GM21390 (cell line): ENCODE measurements at regions not wholly inside any gene's neighbourhood (a gene's known extent, or its start where the extent isn't known, plus 50 kb on each side); places are given as distances from the start of the nearest gene placed in this dataset.

ENCODE experiments used
- ATAC-seq: cut with Tn5 transposase; IDR thresholded peaks from one replicate; pipeline ENCODE4 v1.9.1; 2021; ENCODE audit not compliant: unreplicated experiment

DNA sequence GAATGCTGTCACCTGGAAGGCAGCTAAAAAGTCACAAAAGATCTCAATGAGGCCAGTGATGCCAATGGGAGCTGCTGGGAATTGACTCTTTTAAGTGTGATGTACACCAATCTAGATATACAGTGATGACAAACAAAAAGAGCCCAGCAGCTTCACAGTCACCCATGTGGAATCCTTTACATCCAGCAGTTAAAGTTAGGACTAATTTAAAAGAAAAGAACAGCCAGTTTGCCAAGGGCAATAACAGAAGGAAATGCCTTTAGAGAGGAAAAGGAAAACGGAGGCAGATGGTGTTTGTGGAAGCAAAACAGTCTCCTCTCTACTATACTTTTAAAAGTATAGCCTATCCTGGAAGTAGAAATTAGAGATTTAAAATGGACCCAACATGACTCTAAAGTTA is 873.5 kb downstream of the EPHA7 start:
- ATAC-seq = no peak

DNA sequence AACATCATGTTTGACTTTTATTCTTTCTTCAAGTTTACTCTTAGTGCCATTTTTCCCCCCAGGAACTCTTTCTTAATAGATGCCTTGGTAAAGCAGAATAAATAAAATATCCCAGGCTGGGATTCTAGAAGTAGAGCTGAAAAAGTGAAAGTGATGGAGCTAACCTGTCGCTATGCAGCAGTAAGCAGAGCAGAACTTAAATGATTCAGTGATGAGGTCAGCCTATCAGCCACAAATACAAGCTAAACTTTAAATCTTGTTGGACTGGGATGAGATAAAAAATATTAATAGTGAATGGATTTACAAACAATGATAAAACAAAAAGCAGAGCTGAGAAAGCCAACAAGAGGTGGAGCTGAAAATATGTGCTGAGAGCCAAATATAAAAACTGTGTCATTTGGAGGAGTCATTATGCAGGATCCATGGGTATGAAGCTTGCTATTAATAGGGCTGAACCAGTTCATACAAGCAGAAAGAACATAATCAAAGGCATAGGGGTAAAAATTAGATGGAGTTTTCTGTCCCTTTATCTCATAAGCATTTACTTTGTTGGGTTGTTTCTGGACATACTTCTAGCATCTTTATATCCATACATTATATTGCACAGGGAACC is 877.8 kb downstream of the EPHA7 start:
- ATAC-seq = no peak

DNA sequence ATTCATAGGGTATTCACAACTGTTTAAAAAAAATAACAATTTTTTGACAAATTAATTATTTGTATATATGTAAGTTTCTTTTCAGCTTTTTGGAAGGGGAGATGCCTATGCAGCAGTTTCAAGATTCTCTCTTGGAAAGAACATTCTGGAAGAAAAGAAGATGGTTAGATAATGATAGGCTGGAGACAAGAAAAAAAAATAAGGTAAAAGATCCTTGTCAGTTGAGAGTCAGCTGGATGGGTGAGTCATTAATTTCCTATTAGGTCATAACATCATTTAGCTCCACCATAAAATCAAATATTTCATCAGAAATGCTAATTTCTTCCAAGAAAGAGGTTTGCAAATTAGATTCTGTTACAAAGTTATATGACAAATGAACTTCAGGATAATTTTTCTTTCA is 880.4 kb downstream of the EPHA7 start:
- ATAC-seq = no peak

DNA sequence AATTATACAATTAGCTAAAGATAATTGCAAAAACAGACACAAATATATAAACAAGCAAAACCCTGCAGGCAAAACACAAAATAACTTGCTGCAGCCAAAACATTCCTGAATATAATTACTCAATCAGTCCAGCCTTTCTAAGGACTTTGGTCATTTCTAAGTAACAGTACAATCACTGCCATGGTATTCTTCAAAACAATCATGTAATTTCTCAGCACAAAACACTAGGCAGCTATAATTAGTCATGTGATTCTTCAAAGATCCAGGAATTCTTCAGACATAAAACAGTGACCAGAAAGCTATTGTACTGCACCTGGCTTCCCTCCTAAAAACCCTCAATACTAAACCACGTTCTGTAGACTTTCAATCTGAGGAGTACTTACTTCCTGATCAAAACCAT is 881.1 kb downstream of the EPHA7 start:
- ATAC-seq = no peak

DNA sequence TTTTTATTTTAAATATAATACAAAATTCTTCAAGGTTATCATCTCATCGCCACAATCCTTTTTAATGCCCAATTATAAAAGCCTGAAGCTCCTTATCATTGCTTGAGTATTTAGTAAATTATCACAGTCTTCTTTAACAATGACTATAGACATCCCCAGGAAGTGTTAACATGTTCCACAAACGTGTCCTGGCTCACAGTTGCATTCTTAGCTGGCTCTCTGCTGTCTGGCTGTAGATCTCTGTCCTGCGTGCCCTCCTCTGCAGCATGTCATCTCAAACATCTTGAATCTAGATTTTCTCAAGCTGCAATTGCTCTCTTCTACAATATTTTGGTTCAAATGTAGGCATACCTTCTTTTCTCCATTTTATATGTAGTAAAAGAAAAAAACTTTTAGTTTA is 885.2 kb downstream of the EPHA7 start:
- no peak for ATAC-seq

DNA sequence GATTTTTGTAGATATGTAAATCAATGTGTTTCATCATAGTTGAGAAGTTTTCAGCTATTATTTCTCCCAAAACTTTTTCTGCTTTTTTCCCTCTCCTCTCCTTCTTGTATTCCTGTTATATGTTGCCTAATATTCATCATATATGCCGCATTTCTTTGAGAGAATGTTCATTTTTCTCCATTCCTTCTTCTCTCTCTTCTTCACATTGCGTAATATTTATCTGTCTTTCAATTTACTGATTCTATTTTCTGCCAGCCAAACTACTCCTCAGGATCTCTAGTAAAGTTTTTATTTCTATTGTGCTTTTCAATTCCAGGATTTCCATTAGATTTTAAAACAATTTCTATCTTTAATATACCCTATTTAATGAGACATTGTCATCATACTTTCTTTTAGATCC is 896.8 kb downstream of the EPHA7 start:
- no peak for ATAC-seq

DNA sequence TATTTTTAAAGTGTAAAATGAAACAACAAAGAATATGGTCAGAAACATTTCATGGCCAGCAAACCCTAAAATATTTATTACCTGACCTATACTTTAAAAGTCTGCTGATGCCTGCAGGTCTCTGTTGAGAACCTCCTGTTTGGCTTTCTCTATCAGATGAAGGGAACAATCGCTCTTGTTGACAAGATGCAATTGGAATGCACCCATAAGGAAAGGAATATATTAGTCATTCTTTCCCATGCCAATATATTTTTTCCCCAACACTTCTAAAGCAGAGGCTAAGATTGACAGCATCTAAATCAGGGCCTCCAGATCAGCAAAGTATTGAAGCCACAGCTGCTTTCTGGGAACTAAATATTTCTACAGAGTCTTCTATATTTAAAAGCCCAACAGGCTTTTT is 897.8 kb downstream of the EPHA7 start:
- no peak for ATAC-seq

DNA sequence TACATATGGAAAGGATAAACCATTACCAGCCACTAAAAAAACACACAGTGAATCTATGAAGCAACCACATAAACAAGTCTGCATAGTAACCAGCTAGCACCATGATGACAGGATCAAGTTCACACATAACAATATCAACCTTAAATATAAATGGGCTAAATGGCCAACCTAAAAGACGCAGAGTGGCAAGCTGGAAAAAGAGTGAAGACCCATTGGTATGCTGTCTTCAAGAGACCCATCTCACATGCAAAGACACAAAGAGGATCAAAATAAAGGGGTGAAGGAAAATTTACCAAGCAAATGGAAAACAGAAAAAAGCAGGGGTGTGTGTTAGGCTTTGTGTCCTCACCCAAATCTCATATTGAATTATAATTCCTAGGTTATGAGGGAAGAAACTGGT is 909.2 kb downstream of the EPHA7 start:
- no peak for ATAC-seq

DNA sequence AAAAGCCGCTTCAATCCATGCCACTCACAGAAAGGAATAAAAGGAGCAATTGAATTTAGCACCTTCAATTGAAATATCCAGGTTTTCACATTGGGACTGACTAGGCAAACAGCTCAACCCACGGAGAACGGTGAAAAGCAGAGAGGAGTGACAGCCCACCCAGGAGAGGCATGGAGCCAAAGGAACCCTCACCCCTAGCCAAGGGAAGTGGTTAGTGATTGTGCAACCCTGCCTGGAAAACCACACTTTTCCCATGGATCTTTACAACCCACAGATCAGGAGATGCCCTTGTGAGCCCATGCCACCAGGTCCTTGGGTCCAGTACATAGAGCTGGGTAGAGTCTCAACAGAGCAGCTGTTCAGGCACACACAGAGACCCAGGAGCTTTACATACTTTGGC is 911.8 kb downstream of the EPHA7 start:
- no peak for ATAC-seq

DNA sequence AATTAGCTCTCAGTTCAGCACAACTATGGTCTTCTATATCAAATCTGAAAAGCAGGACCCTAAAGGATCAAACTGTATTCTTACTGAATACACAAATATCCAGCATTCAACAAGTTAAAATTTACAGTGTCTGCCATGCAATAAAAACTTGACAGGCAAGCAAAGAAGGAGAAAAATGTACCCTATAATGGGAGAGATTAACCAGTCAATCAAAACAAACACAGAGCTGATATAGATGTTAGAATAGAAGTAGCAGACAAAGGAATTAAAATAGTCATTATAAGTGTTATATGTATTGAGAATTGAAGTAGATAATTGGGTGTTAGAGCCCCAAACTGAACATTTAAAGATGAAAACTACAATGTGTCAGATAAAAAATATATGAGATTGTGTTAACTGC is 914.9 kb downstream of the EPHA7 start:
- ATAC-seq = no peak

DNA sequence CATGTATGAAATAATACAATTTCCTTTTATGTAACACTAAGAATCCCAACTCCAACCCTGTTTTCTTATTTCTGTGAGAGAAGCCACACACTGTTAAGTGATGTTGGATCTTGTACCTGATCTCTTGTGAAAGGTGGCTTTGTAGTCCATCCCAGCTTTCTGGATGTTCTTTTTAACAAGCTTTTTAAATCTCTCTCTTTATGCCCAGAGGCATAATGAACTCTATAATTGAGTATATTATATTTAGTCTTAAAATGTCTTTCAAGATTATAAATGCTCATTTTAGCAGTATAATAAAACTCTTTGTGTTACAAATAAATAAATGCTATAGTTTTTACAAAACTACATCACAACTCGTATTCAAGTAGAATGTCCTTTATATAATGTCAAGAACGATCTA is 922.1 kb downstream of the EPHA7 start:
- no peak for ATAC-seq

DNA sequence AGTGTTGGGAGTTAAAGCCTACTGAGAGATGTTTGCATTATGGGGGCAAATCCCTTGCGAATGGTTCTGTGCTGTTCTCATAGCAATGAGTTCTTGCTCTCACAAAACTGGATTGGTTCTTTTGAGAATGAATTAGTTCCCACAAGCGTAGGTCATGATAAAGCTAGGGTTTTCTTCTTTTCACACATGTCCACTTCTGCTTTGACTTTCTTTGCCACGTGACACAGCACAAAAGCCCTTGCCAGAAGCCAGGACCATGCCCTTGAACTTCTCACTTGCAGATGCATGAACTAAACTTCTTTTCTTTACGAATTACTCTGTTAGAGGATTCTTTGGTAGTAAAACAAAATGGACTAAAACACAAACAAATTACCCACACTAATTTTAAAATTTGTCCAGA is 922.8 kb downstream of the EPHA7 start:
- ATAC-seq = no peak

DNA sequence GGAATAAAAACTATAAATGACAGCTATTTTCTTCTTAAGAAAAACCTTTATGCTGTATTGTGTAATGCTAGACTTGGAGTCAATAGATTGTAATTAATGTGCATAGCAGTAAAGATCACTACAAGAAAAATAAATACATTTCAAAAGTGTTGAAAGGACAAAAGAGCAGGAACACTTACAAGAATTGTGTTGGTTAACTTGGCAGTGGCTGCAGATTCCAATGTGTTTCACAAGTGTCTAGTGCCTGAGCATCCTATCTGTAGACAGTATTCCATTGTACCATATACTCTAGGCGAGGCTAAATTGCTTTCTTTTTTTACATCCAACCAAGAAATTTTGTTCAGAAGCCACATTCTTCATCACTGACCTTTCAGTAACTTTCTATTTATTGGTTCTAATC is 924.1 kb downstream of the EPHA7 start:
- no peak for ATAC-seq

DNA sequence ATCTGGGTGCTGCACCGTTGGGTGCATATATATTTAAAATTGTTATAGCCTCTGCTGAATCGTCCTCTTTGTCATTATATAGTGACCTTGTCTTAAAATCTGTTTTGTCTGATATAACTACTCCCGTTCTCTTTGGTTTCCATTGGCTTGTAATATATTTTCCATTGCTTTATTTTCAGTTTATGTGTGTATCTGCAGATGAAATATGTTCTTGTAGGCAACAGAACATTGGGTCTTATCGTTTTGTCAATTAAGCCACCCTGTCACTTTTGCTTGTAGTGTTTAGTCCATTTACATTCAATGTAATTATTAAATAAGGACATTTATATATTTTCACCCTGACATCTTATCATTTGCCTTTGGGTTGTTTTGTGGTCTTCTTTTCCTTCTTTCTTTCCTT is 933.9 kb downstream of the EPHA7 start:
- ATAC-seq = no peak

DNA sequence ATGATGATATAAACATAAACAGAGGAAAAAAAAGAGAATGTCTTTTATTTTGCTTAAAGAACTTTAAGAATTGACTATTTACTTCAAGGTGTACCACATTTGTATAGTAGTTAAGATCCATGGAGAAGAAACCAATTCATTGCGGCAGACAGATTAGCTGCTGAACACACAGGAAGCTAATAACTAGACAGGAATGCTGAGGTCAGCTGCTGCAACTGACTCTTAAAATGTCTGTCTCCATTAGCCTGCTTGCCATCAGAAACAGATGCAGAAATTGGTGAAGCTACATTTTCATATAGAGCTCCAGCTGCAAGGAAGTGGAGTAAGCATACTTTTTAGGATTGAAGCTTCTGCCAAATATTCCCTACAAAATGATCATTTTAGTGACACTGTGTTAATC is 939.5 kb downstream of the EPHA7 start:
- no peak for ATAC-seq

DNA sequence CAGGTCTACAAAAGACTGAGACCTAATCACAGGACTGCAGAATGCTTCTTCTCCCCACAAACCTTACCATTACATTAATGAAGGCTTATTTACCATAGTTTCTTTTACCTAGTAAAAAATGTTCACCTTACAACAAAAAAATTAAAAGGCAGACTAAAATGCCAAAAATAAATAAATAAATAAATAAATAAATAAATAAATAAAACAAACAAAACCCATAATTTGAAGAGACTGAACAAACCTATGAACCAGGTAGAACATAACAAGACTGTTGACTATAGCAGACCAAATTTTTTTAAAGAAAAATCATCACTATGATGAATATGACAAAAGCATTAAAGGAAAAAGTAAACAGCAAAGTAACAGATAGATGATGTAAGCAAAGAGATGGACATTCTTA is 946.3 kb downstream of the EPHA7 start:
- ATAC-seq = no peak

DNA sequence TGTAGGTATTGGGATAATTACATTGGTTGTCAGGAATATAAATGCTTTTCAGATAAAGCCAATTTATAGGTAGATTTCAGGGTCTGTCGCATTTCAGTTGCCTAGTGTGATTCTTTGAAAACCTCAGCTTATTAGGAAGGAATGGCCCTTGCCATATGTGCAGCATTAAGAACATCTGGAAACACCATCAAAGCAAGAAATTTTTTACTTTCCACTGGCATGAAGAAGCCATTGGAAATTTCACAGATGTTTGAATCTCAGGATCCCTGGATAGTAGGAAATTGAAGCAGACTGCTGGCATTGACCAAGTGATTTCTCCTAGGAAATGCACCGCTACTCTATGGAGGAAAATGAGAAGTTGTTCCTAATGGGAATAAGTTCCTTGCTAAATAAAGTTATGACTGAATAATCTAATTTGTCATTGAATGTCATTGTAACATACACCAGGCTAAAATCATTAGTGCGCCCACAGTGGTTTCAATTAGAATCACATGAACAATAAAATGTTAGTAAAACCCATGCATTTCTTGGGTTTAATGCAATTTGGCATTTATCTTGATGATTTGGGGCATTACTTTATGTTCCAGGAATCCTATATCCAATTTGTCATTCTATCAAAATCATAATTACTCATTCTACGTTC is 950.1 kb downstream of the EPHA7 start:
- no peak for ATAC-seq

DNA sequence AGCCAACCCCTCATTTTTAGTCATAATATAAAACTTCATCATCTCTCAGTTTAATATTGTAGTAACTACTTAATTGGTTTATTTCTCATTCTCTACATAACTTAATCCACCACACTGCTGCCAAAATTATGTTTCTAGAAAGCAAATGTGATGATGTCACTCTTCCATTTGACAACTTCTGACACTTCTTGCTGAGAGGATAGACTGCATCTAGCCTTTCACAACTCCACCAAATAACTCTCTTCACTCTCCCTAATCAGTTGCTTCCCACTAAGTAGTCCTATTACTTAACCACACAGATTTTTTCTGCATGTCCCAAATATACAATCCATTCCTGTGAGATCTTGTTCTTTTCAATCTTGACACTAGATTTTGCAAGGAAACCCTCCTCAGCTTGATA is 951.3 kb downstream of the EPHA7 start:
- ATAC-seq = no peak

DNA sequence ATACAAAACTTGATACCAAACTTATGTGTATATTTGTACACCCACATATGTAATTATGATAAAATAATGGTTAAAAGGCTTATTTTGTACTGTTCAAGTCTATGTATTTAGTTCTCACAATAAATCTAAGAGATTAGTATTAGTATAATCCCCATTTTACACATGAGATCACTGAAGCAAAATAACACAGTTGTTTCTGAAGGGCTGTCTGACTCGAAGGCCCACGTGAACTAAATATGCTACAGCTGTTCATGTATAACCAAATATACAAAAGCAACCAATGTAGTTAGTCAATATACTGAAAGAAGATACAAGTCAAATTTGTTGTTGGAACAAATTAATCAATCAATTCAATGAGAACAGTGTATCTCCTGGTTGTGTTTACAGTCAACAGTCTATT is 959.2 kb downstream of the EPHA7 start:
- ATAC-seq = no peak

DNA sequence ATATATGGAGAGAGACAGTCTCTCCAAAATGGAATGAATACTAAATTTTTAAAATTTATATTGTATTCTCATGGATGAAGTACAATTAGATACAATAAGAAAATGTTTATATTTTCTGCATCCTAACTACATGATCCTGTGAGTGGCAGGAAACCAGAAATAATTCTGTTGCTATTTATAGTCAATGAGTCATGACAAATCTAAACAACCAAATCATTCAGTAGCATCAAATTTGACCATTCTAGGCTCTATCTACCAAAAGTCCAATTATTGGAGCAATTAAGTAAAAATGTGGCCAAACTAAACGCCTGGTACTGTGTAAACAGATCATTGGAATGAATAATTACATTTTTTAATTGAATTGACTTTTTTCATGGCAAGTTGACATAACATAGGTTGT is 959.8 kb downstream of the EPHA7 start:
- no peak for ATAC-seq

DNA sequence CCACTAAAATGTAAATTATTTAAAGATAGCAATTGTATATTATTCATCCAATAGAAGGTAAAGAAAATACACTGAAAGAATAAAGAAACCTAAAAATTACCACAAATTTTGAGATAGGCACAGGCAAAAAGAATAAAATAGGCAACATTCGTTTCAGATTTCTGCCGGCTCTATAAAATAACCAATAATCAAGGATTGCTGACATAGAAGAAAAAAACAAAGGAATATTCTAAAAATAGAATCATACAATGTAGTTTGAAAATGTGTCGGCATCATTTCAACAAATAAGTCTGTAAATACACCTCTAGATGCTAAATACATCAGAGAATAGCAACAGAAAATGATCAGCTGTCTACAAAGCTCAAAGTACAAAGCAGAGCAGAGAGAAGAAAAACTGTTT is 973.3 kb downstream of the EPHA7 start:
- no peak for ATAC-seq

DNA sequence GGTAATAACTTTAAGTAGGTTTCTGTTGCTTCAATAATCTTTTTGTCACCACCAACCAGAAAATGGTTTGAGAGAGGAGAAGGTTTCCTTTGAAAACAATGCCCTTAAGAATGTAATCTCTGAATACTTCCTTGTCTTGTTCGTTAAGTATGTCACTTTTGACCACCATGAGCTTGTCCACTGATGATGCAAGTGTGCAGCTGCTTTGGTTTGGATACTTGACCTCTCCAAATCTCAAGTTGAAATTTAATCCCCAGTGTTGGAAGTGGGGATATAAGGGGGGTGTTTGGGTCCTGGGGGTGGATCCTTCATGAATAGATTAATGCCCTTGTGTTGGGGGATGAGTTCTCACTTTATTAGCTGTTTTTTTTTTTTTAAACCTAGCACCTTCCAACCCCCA is 985.4 kb downstream of the EPHA7 start:
- ATAC-seq = no peak

DNA sequence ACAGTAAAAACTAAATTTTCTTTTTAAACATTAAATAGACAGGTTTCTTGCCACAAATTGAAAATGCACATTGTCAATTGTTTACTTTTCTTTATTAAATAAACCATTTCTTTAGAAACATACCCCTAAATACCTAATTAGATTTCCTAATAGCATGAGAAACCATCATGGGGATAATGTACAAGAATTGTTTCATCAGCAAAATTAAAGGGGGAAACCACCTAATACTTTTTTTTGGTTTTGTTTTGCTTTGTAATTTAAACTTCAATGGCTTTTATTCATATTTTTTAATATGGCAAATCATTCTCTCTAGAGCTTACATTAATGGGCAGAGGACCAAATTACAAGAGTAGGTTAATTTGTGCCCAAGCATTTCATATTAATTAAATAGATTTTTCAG is 987.9 kb downstream of the EPHA7 start:
- ATAC-seq = no peak
